Panc1 (cell line): ENCODE measurements at regions not wholly inside any gene's neighbourhood (a gene's known extent, or its start where the extent isn't known, plus 50 kb on each side); places are given as distances from the start of the nearest gene placed in this dataset.

Experiments
- CTCF ChIP-seq: fragments of 450-650 bp; IDR thresholded peaks from 2 replicates; pipeline ENCODE4 v1.5.1; 2017; ENCODE audit warnings: mild to moderate bottlenecking
- POLR2AphosphoS5 ChIP-seq: IDR thresholded peaks from 2 replicates; pipeline ENCODE4 v1.6.1; 2012; ENCODE audit warnings: mild to moderate bottlenecking, low read depth, low read length, moderate library complexity

- TF ChIP-seq CTCF (no peak), POLR2AphosphoS5 (no peak)
Measured at GRCh38 chr5:108578791-108579190, 168.9 kb upstream of the FER start.
